GM21367 (cell line): ENCODE measurements at regions not wholly inside any gene's neighbourhood (a gene's known extent, or its start where the extent isn't known, plus 50 kb on each side); places are given as distances from the start of the nearest gene placed in this dataset.

Source experiments
- ATAC-seq: cut with Tn5 transposase; IDR thresholded peaks from one replicate; pipeline ENCODE4 v1.9.1; 2021; ENCODE audit not compliant: unreplicated experiment

DNA sequence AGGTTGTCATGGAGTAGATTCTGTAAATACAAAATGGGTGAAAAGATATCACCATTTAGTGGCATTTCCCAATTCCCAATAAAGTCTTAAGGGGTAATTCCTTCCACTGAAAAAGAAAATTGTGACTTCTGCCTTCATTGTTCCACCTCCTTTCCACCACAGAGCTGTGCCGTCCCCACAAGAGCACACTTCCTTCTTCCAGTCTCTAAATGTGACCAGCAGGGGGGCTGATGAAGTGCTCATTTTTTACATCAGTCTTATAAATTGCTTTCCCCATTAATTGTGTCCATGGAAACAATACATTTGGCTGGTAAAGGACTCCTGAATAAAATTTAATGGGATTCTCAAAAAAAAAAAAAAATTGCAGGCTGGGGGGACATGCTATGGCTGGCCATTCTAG lies 260.8 kb upstream of the PSMD7 start:
- no peak for ATAC-seq

DNA sequence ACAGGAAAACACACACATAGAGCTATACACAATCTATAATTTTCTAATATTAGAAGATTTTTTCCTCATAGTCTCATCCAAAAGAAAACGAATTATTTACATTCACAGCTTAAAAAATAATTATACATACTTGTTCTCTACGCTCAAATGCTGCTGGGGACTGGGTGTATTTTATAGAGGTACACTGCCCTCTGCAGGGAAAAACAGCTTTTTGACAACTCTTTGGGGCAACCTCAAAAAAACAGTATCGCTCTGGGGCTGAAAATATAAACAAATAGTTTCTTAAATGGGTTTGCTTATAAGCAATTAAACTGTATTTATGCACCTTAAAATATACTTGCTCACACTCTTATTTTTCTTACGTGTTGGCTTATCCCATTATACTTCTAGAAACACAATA lies 261.8 kb upstream of the PSMD7 start:
- ATAC-seq: no peak

DNA sequence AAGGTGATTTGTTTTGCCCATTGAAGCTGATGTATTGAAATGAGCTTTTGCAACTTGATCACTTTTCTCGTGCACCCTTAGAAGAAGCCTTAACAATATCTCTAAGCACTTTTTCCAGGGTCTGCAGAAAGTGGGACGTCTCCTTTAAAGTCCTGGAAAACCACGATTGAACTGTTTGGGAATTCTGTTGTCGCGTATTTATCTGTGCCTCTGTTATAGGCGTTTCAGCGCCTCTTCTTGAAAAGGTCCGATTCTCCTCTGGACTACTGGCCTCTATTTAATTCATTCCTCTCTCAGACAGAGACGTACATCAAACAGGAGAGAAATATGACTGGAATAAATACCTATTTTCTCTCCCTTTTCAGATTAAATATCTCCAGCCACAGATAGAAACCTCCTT lies 262.4 kb upstream of the PSMD7 start:
- no peak for ATAC-seq

DNA sequence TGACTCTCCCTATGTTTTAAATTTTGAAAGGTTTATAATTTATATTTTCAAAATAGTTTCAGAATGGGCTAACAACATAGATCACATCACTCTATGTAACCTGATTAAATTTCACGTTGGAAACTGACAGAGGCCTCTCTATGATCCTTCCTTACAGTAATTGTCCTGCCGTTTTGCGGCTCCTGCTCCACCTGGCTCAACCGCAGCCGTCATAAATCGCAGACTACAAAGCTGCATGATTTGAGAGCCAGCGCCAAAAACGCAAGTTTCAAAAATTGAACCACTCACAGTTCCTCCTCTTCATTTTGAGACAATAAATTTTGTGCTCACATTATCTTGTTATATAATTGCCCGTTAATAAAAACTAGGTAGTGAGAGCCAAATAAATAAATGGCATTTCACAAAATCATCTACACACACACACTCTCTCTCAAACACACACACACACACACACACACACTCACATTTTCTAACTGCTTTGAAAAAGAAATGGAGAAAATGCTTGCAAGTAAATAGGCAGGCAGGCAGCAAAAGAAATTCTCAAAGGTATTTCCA lies 263.1 kb upstream of the PSMD7 start:
- ATAC-seq: no peak

DNA sequence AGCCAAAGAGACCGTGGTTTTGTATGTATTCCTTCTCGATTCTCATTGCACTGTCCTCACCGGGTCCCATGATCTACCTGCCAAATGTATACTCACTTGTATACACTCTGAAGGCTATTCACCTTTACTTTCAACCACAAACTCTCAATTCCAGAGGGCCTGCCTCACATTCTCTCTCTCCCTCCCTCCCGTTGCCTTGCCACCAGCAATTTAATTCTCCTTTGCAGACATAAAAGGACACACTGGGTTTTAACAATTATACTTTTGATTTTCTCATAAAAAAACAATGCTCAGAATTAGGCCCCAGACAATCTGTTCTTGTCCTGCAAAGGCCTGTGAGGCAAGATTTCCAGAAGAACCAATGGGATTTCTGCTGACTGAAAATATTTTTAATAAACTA lies 265.1 kb upstream of the PSMD7 start:
- no peak for ATAC-seq

DNA sequence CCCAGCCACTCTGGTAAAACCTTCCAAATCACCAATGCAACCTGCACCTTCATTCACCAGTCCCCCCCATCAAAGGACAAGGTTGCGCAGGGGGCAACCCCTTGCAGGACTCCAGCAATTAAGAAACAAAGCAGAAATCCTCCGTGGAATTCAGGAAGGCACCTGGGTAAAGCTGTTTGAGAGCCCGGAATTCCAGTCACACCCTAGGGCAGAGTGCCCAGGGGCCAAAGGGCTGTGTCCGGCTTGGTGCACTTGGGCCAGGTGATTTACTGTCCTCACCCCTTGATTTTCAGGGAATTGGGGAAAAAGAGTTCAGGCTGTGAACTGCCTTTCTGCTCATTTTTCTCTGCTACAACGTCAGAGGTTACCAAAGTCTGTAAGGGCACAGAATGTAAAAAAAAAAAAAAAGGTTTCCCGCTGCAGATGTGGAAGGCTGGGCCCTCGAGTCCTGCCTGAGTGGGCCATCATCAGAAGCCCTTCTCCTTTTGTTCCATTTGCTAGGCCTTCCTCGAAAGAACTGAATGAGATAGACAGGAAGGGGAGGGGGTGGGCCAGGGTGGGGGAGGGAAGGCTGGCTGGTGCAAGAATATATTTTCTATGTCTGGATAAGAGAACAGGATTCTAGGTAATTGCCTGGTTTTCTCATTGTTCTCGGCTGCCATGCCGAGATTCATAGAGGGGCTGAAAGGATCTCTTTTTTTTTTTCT lies 266.5 kb upstream of the PSMD7 start:
- ATAC-seq: no peak

DNA sequence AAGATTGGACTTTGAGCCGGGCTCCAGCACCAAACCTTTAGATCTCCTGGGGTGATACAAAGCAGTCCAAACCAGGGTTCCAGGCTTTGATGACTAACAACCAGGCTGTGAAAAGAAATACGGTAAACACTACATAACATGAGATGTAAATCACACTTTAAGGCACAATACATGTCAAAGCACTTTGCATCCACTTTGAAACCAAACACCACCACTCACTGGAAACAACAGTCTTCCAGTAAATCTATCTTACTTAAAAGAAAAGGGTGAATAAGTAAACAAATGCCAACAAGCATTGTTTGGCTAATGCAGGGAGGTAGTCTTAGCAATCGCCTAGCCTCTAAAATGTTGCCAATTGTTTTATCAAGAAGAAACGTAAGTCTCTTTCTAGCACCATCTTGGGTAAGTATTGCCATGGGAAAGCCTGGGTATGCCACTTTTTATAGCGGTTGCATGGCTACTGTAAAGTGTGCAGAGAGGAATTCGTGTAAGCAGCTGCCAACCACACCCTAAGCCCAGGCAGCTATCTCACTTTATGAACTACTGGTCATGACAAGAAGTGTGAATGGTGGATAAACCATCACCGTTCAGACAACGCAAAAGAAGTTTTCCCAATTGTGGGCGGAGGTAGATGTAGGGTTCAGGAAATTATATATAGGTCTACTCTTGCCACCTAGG lies 267.4 kb upstream of the PSMD7 start:
- ATAC-seq: no peak

DNA sequence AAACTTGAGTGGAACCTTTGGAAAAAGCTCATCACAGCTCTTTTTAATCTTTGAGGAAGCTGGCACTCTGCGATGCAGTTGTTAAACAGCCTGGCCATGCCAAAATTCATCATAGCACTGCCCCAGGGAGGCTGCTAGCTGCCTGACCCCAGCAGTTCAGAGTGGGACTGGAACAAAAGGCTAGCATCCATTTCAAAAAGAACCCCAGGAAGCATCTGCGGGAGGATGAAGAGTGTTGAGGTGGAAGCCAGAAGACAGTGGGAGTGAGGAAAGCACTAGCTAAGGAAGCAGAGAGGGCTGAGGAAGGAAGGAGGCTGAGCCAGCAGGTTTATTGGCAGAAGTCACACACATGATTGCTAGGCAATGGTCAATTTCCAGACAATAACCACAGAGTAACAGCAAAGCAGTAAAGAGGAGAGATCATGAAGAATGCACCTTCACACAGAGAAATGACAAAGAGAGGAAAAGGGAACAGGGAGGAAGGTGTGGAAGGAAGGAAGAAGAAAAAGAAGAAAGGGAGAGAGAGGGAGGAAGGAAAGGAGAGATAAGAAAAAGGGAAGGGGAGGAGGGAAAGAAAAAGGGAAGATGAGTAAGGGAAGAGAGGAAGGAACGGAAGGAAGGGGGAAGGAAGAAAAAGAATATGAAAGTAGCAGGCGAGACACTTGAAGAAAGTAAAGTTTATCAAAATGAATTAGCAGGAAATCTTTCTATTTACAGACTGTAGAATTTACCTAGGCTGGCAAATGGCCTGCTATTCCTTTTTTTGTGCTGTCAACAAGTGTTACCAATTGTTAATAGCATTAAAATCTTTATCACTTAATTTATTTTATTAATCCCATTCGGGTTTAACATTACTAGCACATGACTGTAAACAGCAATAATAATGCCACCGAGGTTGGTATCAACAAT lies 270.0 kb upstream of the PSMD7 start:
- no peak for ATAC-seq

DNA sequence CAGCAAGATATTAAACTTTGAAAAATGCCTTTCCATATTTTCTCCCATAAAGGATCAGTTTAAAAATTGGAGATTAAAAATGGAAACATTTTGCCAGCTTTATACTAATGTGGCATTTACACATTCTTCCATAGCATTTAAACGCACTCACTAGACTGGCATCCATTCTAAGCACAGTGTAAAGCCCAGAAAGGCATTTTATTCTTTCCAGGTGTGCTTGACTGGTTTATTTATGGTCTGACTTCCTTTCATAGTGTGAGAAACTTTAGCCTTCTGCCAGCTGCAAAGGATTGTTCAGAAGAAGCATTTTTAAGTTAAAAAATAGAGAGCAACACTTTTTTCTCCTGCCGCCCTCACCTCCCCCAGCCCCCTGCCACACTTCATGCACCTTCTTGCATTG lies 271.7 kb upstream of the PSMD7 start:
- ATAC-seq: no peak

DNA sequence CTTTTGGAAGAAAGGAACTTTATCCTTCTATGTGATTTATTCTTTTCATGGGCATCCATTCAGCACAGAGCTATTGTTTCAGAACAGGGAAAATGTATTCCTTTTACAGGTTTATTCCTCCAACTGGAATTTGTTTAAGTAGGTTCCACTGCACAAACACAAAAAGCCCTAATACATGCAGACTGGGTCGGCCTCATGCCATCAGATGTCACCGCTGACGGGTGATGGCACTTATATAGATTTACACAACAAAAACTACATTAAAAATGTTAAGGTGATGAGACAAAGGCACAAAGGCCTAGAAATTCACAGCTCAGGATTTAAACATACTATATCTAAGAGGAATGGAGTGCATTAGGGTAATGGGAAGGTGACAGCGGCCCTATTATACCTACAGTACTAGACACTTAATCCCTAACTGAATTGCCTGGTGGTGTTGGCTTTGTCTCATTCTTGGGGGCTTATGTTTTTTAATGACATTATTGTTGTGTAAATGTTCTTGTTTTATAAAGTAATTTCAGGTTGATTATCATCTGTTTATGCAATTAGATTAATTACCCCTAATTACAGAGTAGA lies 276.4 kb upstream of the PSMD7 start:
- no peak for ATAC-seq

DNA sequence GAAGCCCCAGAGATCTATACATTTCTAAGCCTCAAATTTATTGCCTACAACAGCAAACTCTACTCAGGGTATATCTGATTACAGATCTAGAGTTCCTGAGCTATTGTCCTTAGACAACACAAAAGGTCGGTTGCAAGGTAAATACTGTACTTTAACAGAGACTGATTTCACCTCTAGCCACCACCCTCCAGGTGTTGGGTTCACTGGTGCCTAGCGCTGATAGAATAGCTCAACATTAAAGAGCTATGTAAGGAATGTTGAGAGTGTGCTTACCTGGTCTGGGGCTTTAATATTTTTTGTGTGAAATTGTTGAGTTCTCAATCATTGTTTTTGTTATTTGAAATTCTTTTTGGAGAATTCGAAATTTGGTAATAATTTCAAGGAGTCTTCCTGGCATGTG lies 277.0 kb upstream of the PSMD7 start:
- ATAC-seq: no peak

DNA sequence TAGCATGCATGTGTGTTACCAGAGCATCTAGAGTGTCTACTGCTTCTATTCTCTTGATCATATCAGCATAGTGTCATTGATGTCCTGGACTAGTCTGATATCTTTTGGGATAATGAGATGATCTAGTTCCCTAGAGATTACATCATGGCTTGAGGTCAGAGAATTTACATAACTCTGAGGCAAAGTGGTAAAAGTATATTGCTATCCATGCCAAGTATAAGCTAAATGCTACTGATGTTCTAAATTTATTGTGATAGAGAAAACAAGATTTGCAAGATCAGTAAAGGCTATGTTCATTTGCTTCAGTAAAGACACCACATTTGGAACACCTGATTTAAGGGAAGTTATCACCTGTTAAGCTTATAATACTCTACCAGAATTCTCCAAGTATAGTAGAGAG lies 280.7 kb upstream of the PSMD7 start:
- no peak for ATAC-seq

DNA sequence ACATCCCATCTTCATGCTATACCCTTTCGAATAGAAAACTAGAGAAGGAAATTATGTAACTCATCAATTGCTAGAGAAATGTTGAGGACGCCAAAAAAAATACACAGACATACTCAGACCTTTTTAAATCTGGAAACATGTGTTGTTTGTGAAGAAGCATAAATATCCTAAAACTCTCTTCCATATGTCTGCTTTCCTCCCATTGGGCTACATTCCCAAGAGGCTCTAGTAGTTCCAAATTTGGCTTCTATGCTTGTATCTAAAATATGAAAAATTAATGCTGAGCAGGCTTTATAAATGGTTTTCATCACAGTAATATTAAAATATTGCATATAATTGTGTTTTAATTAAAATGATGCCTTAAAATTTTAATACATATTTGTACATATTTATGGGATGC lies 297.9 kb upstream of the PSMD7 start:
- no peak for ATAC-seq

DNA sequence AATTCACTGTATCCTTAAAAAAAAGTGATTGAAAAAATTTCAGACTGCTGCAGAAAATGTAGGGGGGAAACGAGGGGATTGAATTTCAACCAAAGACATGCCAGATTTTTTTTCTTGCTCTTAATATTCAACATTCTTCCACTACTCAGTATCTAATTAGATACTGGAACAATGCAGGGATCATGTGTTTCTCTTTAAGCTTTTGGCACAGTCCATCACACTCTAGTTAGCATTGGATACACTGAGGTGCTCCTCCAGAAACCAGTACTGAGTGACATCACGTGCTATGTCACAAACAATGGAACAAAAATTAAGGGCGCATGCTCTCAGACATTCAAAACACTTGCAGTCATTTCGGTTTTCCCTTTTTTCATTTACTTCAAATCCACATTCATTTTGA lies 298.6 kb upstream of the PSMD7 start:
- ATAC-seq: no peak

DNA sequence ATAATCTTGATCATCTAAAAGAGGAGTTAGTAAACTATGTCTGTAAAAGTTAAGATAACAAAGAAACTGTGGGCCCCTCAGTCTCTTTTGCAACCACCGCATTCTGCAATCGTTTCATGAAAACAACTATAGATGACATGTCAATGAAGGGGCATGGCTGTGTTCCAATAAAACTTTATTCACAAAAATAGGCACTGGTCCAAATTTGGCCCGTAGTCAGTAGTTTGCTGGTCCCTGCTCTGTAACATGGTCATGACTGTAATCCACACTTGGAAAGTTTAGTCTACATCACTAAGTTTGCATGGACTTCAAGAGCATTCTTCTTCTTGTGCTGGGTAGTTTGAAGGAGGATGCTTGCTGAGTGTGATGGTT lies 299.3 kb upstream of the PSMD7 start:
- no peak for ATAC-seq

DNA sequence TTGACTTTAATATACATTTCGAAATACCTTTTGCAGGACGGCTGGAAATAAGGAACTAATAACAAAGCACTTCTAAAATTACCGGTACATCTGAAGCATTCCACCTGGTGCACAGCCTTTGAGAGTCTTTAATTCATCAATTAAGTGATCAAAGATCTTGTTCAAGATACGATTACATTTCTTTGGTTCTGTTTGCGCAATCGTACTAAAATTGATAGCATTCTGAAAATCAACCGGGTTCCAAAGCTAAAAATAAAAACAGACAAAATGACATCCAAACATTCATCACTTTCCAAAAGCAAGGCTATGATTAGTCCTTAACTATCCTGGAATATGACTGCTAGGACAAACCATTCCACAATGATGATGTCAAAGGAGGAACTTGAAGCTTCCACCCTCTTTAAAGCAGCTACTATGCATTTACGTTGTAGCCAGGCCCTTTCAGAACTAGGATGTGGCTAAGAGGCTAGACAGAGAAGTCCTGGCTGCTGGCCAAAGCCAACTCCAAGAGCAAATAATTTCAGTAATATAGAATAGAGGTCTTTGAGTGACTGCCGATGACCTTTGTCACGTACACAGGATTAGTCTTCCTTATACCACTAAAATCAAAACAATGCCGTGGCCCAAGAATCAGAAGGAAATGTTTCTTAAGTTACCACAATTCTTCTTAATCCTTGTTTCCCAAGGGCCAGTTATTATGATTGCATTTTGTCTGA lies 299.8 kb upstream of the PSMD7 start:
- no peak for ATAC-seq

DNA sequence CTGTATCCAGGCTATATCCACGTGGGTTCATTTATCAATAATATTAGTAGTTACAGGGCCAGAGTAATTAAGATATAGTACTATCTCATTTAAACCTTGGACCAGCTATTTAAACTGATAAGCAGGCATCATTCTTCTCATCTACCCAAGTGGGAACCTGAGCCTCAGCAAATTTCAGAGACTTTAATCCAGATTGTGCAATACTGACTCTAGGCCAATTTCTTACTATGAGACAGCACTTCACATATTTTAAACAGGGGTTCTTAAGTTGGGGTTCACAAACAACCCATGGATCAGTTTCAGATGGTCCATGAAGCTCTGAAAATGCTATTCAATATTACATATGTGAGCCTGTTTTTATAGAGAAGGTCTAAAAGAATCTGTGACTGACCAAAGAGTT lies 302.7 kb upstream of the PSMD7 start:
- ATAC-seq: no peak

DNA sequence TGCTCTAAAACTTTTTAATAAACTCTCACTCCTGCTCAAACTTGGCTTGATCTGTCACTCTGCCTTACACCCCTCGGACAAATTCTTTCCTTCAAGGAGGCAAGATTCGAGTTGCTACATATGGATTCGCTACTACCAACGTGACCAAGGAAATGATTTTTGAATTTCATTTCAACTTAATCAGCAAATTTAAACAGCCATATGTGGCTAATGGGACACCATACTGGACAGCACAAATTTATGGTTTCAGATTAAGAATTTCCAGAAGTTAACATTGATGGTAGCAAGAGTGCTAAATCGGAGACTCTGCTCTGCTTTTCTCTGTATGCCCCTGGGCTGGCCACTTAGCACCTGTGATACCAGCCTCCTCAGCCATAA lies 318.2 kb upstream of the PSMD7 start:
- no peak for ATAC-seq

DNA sequence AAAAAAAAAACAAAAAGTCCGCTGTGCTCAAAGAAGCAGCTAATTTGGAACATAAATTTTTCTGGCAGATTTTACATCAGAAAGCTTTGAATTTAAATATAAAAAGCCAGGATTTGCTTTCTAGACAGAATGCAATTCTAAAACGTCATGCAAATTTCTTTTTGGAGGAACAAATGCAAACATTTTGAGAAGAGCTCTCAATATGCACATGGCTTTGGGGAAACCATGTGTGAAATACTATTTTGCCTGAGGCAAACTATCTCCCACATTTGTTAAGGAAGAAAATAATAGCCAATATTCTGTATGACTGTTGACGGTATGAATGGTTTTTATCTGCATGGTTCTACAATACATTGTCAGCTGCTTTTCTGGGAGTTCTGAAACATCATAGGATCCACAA lies 320.0 kb upstream of the PSMD7 start:
- no peak for ATAC-seq

DNA sequence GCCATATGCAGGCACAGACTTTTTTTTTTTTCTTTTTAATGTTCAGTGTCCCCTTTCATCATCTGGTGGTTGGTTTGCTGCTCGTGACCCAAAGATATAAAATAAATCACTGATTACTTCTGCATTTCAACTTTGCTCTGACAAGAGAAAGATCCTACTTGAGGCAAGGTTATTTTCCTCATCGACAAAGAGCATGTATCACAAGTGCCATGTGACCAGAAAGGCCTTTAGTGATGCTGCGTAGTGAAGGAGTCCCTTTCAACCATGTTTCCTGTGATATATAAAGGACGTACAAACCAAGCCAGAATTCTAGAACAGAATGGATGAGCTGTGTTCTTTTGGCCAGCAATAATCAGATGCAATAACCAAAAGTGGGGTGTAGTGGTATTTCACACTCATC lies 323.4 kb upstream of the PSMD7 start:
- ATAC-seq: no peak

DNA sequence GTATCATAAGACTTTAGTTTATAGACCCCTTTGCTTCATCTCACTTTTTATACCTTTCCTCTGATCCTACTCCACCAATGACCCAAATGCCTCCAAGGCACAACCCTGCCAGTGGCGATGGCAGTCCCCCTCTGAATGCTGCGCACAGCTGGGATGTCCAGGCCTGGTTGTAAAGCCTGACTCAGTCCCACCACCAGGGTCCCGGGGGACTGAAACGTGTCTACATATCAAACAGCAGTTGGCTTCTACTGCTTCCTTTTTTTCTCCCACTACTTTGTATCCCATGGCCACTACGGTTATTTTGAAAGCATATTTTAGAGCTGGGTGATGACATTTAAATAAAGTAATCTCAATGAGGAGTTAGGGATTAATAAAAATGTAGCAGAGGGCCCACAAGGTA lies 329.8 kb upstream of the PSMD7 start:
- ATAC-seq: no peak
